HL-60 (cell line): ENCODE measurements at regions not wholly inside any gene's neighbourhood (a gene's known extent, or its start where the extent isn't known, plus 50 kb on each side); places are given as distances from the start of the nearest gene placed in this dataset.

Experiments used
- CTCF ChIP-seq: IDR thresholded peaks from one replicate; pipeline ENCODE4 v1.5.1; 2011; ENCODE audit warnings: low read length, control low read depth, inconsistent platforms; ENCODE audit not compliant: insufficient read depth
- GABPA ChIP-seq: IDR thresholded peaks from 2 replicates; pipeline ENCODE4 v1.6.1; 2012; ENCODE audit warnings: low read depth
- REST ChIP-seq: IDR thresholded peaks from 2 replicates; pipeline ENCODE4 v1.6.1; 2012; ENCODE audit warnings: low read depth; ENCODE audit not compliant: insufficient replicate concordance
- SPI1 ChIP-seq: IDR thresholded peaks from 2 replicates; pipeline ENCODE4 v1.6.1; 2012; ENCODE audit warnings: low read depth, mild to moderate bottlenecking, borderline replicate concordance

- TF ChIP-seq CTCF (no peak), SPI1 (no peak), REST (no peak), GABPA (no peak)
These were observed 600.9 kb downstream of the SI start for GRCh38 chr3:164477403-164477802.
